RWPE1 (cell line): ENCODE measurements at regions not wholly inside any gene's neighbourhood (a gene's known extent, or its start where the extent isn't known, plus 50 kb on each side); places are given as distances from the start of the nearest gene placed in this dataset.
"Not testable (repeated sequence)": the region's sequence is repeated elsewhere in the genome, so short reads cannot be mapped to it uniquely, and the experiment has no call there.

ENCODE experiments used
- CTCF ChIA-PET: fragments of 350-600 bp; sonication (Branson Sonifier 250); formaldehyde crosslinking; extraction: SDS; loops from one replicate; lab custom pipeline; 2021; lab: Yijun Ruan, JAX
- POLR2A ChIA-PET: fragments of 400-600 bp; formaldehyde crosslinking; extraction: SDS; loops from one replicate; lab custom pipeline; 2020; ENCODE audit warnings: antibody characterized with exemption; ENCODE audit not compliant: low non-redundant PET; lab: Yijun Ruan, JAX
- DNase-seq: peaks from one replicate; pipeline ENCODE4 v3.0.0; 2012; ENCODE audit warnings: low spot score
- H3K27ac ChIP-seq: fragments of 450-650 bp; 2 replicates; pipeline ENCODE4 v1.5.1; 2017
- TF ChIP-seq, protein P1 (sequence below): fragments of 450-650 bp; conservative IDR thresholded peaks from 2 replicates; pipeline ENCODE4 v1.5.1; 2017; ENCODE audit warnings: low read depth, mild to moderate bottlenecking

DNA sequence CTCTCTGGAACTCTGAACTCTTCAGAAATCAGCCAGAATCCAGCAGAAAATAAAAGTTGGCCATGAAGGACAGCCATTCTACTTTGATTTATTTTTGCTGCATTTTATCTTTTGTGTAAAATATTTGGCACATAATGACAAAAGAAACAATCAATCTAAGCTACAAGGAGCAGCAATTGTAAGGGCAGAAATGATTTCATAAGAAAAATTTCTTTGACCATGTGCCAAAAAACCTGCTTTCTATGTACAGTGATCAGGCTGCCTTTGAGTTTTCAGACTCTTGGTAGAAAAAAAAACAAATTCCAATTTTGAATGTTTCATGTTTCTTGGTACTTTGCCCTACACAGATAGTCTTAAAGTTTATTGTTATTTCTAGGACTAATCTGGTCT lies 69.8 kb upstream of the SLC1A3 start:
- TF ChIP-seq, protein P1, sequence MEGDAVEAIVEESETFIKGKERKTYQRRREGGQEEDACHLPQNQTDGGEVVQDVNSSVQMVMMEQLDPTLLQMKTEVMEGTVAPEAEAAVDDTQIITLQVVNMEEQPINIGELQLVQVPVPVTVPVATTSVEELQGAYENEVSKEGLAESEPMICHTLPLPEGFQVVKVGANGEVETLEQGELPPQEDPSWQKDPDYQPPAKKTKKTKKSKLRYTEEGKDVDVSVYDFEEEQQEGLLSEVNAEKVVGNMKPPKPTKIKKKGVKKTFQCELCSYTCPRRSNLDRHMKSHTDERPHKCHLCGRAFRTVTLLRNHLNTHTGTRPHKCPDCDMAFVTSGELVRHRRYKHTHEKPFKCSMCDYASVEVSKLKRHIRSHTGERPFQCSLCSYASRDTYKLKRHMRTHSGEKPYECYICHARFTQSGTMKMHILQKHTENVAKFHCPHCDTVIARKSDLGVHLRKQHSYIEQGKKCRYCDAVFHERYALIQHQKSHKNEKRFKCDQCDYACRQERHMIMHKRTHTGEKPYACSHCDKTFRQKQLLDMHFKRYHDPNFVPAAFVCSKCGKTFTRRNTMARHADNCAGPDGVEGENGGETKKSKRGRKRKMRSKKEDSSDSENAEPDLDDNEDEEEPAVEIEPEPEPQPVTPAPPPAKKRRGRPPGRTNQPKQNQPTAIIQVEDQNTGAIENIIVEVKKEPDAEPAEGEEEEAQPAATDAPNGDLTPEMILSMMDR = no peak
- POLR2A ChIA-PET = no interaction called here

DNA sequence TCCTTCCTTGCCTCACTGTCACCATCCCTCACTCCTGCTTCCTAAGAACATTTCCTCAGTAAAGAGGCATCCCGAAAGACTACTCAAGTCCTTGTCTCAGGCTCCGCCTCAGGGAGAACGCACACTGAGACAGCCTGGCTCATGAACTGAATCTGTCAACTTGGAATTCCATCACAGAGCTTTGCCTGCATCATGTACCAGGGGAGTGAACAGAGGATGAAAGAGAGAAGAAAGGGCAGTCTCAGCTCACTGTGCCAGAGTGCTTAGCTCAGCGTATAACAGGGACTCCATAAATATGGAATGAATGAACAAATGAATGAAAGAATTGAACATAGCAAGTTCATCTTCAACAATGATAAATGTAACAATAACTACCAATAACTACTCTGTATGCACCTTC lies 68.7 kb upstream of the SLC1A3 start:
- TF ChIP-seq, protein P1 = no peak

More for the DNA sequence above, 69.8 kb upstream of the SLC1A3 start:
- no peak overlapping the region for H3K27ac ChIP-seq
- no peak for DNase-seq
- CTCF ChIA-PET = no interaction called here

DNA sequence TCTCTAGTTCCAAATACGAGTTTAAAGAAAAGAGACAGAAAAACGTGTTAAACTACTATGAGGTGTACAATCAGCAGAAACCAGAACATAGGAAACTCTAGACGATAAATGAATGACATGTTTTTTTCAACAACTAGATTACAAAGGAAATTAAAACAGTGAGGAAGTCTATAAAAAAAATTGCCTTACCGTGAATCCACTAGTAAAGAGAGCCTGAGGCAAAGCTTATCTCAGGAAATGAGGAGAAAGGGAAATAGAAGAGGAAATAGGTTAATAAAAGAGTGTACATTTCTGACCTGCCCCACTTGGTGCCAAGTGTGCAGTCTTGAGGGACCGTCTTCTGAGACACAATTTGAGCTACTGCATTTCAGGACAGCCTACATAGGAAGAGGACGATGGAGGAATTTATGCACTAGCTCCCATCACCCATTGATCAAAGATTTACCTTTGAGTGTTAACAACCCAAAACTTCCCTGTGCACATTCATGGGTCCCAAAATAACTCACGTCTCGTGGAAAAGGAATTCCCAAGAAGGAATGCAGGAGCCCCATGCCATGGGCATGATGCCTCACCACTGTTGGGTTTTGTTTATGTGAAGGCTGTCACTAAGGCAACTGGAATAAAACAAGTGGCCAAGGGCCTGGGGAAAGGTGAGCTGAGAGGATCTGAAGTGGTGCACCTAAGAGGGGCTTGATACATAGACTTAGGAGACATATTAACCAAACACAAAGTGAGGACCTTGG lies 53.6 kb upstream of the SLC1A3 start:
- CTCF ChIA-PET = interaction anchor here (0.7 kb wide), 1 partner anchor 310 kb away, joined by 3 read pairs; no protein-coding TSS in a partner anchor
- POLR2A ChIA-PET = no interaction called here
- TF ChIP-seq, protein P1 = no peak
- DNase-seq = peak; percentile 10
- no peak overlapping the region for H3K27ac ChIP-seq

More for the DNA sequence above, 68.7 kb upstream of the SLC1A3 start:
- DNase-seq = no peak
- H3K27ac ChIP-seq = no peak overlapping the region
- POLR2A ChIA-PET = no interaction called here
- CTCF ChIA-PET = no interaction called here

DNA sequence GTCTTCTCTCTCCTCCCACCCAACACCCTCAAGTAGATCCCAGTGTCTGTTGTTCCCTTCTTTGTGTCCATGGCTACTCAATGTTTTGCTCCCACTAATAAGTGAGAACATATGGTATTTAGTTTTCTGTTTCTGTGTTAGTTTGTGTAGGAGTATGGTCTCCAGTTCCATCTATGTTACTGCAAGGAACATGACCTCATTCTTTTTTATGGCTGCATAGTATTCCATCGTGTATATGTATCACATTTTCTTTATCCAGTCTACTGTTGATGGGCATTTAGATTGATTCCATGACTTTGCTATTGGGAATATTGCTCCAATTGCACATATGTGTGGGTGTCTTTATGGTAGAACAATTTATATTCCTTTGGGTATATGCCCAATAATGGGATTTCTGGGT lies 51.4 kb upstream of the SLC1A3 start:
- H3K27ac ChIP-seq, CTCF ChIA-PET, DNase-seq, POLR2A ChIA-PET: not testable (repeated sequence)
